Testis (tissue), 2 donors: ENCODE measurements at regions not wholly inside any gene's neighbourhood (a gene's known extent, or its start where the extent isn't known, plus 50 kb on each side); places are given as distances from the start of the nearest gene placed in this dataset.

ENCODE experiments used
- POLR2A ChIP-seq: fragments of 450-650 bp; IDR thresholded peaks from one replicate; pipeline ENCODE4 v1.6.1; 2017; ENCODE audit warnings: antibody characterized with exemption, mild to moderate bottlenecking, moderate library complexity
- TF ChIP-seq, protein P1 (sequence below), 3 experiments: fragments of 450-650 bp in 2 of 3; fragments of 200-600 bp in 1 of 3; sonication (generic) in 1 of 3; IDR thresholded peaks; one replicate each; pipeline ENCODE4 v1.5.1; 2016 to 2019; ENCODE audit warnings: antibody characterized with exemption in 3 of 3, mild to moderate bottlenecking in 2 of 3, moderate library complexity in 1 of 3

DNA sequence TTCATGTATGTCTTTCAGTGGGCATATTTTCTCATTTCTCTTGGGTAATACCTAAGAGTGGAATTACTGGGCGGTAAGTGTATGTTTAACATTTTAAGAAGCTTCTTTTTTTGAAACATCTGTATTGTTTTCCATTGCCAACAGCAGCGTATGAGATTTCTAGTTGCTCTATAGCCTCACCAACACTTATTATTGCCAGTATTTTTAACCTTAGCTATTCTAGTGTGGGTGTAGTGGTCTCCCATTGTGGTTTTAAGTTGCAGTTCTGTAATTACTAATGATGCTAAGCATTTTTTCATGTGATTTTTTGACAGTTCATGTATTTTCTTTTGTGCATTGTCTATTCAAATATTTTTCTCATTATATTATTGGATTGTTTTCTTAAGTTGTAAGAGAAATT lies 101.9 kb upstream of the EEA1 start:
- TF ChIP-seq, protein P1, sequence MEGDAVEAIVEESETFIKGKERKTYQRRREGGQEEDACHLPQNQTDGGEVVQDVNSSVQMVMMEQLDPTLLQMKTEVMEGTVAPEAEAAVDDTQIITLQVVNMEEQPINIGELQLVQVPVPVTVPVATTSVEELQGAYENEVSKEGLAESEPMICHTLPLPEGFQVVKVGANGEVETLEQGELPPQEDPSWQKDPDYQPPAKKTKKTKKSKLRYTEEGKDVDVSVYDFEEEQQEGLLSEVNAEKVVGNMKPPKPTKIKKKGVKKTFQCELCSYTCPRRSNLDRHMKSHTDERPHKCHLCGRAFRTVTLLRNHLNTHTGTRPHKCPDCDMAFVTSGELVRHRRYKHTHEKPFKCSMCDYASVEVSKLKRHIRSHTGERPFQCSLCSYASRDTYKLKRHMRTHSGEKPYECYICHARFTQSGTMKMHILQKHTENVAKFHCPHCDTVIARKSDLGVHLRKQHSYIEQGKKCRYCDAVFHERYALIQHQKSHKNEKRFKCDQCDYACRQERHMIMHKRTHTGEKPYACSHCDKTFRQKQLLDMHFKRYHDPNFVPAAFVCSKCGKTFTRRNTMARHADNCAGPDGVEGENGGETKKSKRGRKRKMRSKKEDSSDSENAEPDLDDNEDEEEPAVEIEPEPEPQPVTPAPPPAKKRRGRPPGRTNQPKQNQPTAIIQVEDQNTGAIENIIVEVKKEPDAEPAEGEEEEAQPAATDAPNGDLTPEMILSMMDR (IDR thresholded peaks at IDR 0.05) = no peak
- no peak for TF ChIP-seq POLR2A
